ENCODE measurements at regions not wholly inside any gene's neighbourhood (a gene's known extent, or its start where the extent isn't known, plus 50 kb on each side); places are given as distances from the start of the nearest gene placed in this dataset.
"Not testable (repeated sequence)": the region's sequence is repeated elsewhere in the genome, so short reads cannot be mapped to it uniquely, and the experiment has no call there.

GRCh38 chr1:178609015-178609414, 96.1 kb downstream of the TEX35 start:
- no peak for DNase-seq

- not testable (repeated sequence) for DNase-seq
Observed at GRCh38 chr1:178610690-178611410, 97.9 kb downstream of the TEX35 start.

- DNase-seq, result no peak
Observed at GRCh38 chr1:178612261-178612660, 99.4 kb downstream of the TEX35 start.

GRCh38 chr1:178613271-178613945, 100.5 kb downstream of the TEX35 start:
- DNase-seq, result no peak

GRCh38 chr1:178614286-178614685, 101.4 kb downstream of the TEX35 start:
- DNase-seq, result no peak

GRCh38 chr1:178619042-178619927, 105.8 kb upstream of the RALGPS2 start:
- no peak for DNase-seq

- DNase-seq, result no peak
Observed at GRCh38 chr1:178620584-178621475, 104.2 kb upstream of the RALGPS2 start.

GRCh38 chr1:178621822-178622221, 103.2 kb upstream of the RALGPS2 start:
- DNase-seq, result no peak

GRCh38 chr1:178625695-178626094, 99.3 kb upstream of the RALGPS2 start:
- no peak for DNase-seq

- DNase-seq, result no peak
Observed at GRCh38 chr1:178627037-178627436, 98.0 kb upstream of the RALGPS2 start.

- DNase-seq, result no peak
Observed at GRCh38 chr1:178628637-178629251, 96.3 kb upstream of the RALGPS2 start.

GRCh38 chr1:178629252-178630154, 95.5 kb upstream of the RALGPS2 start:
- no peak for DNase-seq

GRCh38 chr1:178630417-178630816, 94.6 kb upstream of the RALGPS2 start:
- no peak for DNase-seq

GRCh38 chr1:178632653-178633052, 92.4 kb upstream of the RALGPS2 start:
- DNase-seq, result no peak

- no peak for DNase-seq
Observed at GRCh38 chr1:178633056-178633455, 92.0 kb upstream of the RALGPS2 start.

GRCh38 chr1:178634445-178634844, 90.6 kb upstream of the RALGPS2 start:
- no peak for DNase-seq

GRCh38 chr1:178637841-178638240, 87.2 kb upstream of the RALGPS2 start:
- DNase-seq, result no peak

- DNase-seq, result no peak
Observed at GRCh38 chr1:178639326-178639725, 85.7 kb upstream of the RALGPS2 start.

GRCh38 chr1:178642282-178642681, 82.8 kb upstream of the RALGPS2 start:
- no peak for DNase-seq

- DNase-seq, result no peak
Observed at GRCh38 chr1:178643349-178643748, 81.7 kb upstream of the RALGPS2 start.

GRCh38 chr1:178643831-178644230, 81.2 kb upstream of the RALGPS2 start:
- no peak for DNase-seq
